ENCODE measurements at regions not wholly inside any gene's neighbourhood (a gene's known extent, or its start where the extent isn't known, plus 50 kb on each side); places are given as distances from the start of the nearest gene placed in this dataset.

- no peaks in the 10 kb centered on the region for H3K9me2 ChIP-seq (ENCODE audit: insufficient read depth)
- no peaks in the 10 kb centered on the region for H3K79me2 ChIP-seq (replicated peaks; ENCODE audit: insufficient read depth)
- H4K20me1 ChIP-seq (replicated peaks; ENCODE audit: insufficient read depth): no peaks in the 10 kb centered on the region
- DNase-seq (ENCODE audit: low spot score) (peak; percentile 16), ATAC-seq (peak; percentile 50; the same call in 2 of the 3 replicates)
- H2AFZ ChIP-seq: peak overlapping the region; percentile 89
- no peaks in the 10 kb centered on the region for H3K36me3 ChIP-seq (ENCODE audit: insufficient read depth)
- no peaks in the 10 kb centered on the region for H3K9me3 Mint-ChIP-seq
- no peak overlapping the region for H3K27ac ChIP-seq (ENCODE audit: low read depth)
- H3K4me3 Mint-ChIP-seq: no peak overlapping the region
- H3K27ac Mint-ChIP-seq: no peak overlapping the region
- H3K27me3 Mint-ChIP-seq (ENCODE audit: insufficient read depth, low read depth, poor library complexity): peaks cover 5% of the 10 kb centered on the region
- no peaks in the 10 kb centered on the region for H3K36me3 Mint-ChIP-seq (ENCODE audit: low read depth)
- no peaks in the 10 kb centered on the region for H3K27me3 ChIP-seq (ENCODE audit: insufficient read depth)
- no peak overlapping the region for H3K4me2 ChIP-seq
- H3K4me3 ChIP-seq: no peak overlapping the region
- no peaks in the 10 kb centered on the region for H3F3A ChIP-seq (replicated peaks; ENCODE audit: low read depth)
- TF ChIP-seq EZH2phosphoT487 (IDR thresholded peaks at IDR 0.05; ENCODE audit: unreplicated experiment) (no peak), STAT1 (IDR thresholded peaks at IDR 0.05; ENCODE audit: unreplicated experiment) (no peak), CTCF (conservative IDR thresholded peaks at IDR 0.05; ENCODE audit: low read depth in 2 of 2) (no peak), ZNF331 (CRISPR knock-in tag; IDR thresholded peaks at IDR 0.05; ENCODE audit: low read depth) (no peak), POLR2AphosphoS5 (IDR thresholded peaks at IDR 0.05; ENCODE audit: low read depth) (no peak), JUNB (IDR thresholded peaks at IDR 0.05; ENCODE audit: unreplicated experiment) (no peak), ZNF462 (CRISPR knock-in tag; IDR thresholded peaks at IDR 0.05) (no peak), REST (IDR thresholded peaks at IDR 0.05; ENCODE audit: unreplicated experiment) (no peak), CREB1 (CRISPR knock-in tag; IDR thresholded peaks at IDR 0.05; ENCODE audit: low read depth) (no peak), NANOG (IDR thresholded peaks at IDR 0.05; ENCODE audit: borderline replicate concordance) (no peak), ETS1 (IDR thresholded peaks at IDR 0.05) (no peak), ZNF114 (CRISPR knock-in tag; IDR thresholded peaks at IDR 0.05) (no peak), EZH2 (IDR thresholded peaks at IDR 0.05; ENCODE audit: low read depth, unreplicated experiment) (no peak)
- no peaks in the 10 kb centered on the region for H3K4me1 ChIP-seq (ENCODE audit: insufficient read depth)
- peaks cover 4% of the 10 kb centered on the region; the same call in 1 of the 3 replicates for H3K4me1 Mint-ChIP-seq
Observed at GRCh38 chr5:14077501-14077900, 65.6 kb upstream of the TRIO start.
